Testis (tissue), 2 donors: ENCODE measurements at regions not wholly inside any gene's neighbourhood (a gene's known extent, or its start where the extent isn't known, plus 50 kb on each side); places are given as distances from the start of the nearest gene placed in this dataset.

Experiments
- CTCF ChIP-seq, 3 experiments: fragments of 450-650 bp in 2 of 3; fragments of 200-600 bp in 1 of 3; sonication (generic) in 1 of 3; IDR thresholded peaks; one replicate each; pipeline ENCODE4 v1.5.1; 2016 to 2019; ENCODE audit warnings: antibody characterized with exemption in 3 of 3, mild to moderate bottlenecking in 2 of 3, moderate library complexity in 1 of 3
- POLR2A ChIP-seq: fragments of 450-650 bp; IDR thresholded peaks from one replicate; pipeline ENCODE4 v1.6.1; 2017; ENCODE audit warnings: antibody characterized with exemption, mild to moderate bottlenecking, moderate library complexity

GRCh38 chr18:60555625-60556024 is 183.1 kb upstream of the MC4R start:
- TF ChIP-seq CTCF (IDR thresholded peaks at IDR 0.05), result no peak
- TF ChIP-seq POLR2A, result no peak
